Prostate gland (tissue), 2 donors: ENCODE measurements at regions not wholly inside any gene's neighbourhood (a gene's known extent, or its start where the extent isn't known, plus 50 kb on each side); places are given as distances from the start of the nearest gene placed in this dataset.

Source experiments
- DNase-seq: peaks from one replicate; pipeline ENCODE4 v3.0.0-alpha.2; 2019; ENCODE audit warnings: low spot score
- H3K27ac ChIP-seq, 2 donors: fragments of 200-600 bp; sonication (generic); 2 replicates each; pipeline ENCODE4 v1.5.1; 2017 to 2019
- H3K27me3 ChIP-seq: fragments of 200-600 bp; sonication (generic); replicated peaks from 2 replicates; pipeline ENCODE4 v1.5.1; 2019; ENCODE audit not compliant: insufficient read depth
- H3K36me3 ChIP-seq, 2 donors: fragments of 200-600 bp; sonication (generic); 1 replicate in 1 of 2; 2 replicates in 1 of 2; pipeline versions ENCODE4 v1.5.1 to v1.8.1; 2017 to 2019
- H3K4me1 ChIP-seq: fragments of 200-600 bp; sonication (generic); replicated peaks from 2 replicates; pipeline ENCODE4 v1.5.1; 2019
- H3K4me3 ChIP-seq, 2 donors: fragments of 200-600 bp; sonication (generic); 2 replicates each; pipeline ENCODE4 v1.5.1; 2017 to 2019
- H3K9me3 ChIP-seq: fragments of 200-600 bp; sonication (generic); 2 replicates; pipeline ENCODE4 v1.5.1; 2017
- CTCF ChIP-seq, 4 experiments: fragments of 200-600 bp in 2 of 4; fragments of 450-650 bp in 2 of 4; sonication (generic) in 2 of 4; IDR thresholded peaks; 1 replicate in 3 of 4; 2 replicates in 1 of 4; pipeline ENCODE4 v1.5.1; 2016 to 2019; ENCODE audit warnings: antibody characterized with exemption in 4 of 4, mild to moderate bottlenecking in 2 of 4, moderate library complexity in 2 of 4
- POLR2A ChIP-seq: fragments of 450-650 bp; IDR thresholded peaks from one replicate; pipeline ENCODE4 v1.6.1; 2016; ENCODE audit warnings: antibody characterized with exemption, mild to moderate bottlenecking
- POLR2AphosphoS5 ChIP-seq: sonication (generic); formaldehyde crosslinking; IDR thresholded peaks from one replicate; pipeline ENCODE4 v1.6.1; 2017; ENCODE audit warnings: antibody characterized with exemption
- WGBS: methylation state at CpG from one replicate; pipeline ENCODE4 v1.1.5; 2018; 5-methylcytosine and 5-hydroxymethylcytosine counted together
- intact Hi-C: fragments of 100-400 bp; cut with DNase I; formaldehyde crosslinking; loops from one replicate; pipeline ENCODE4 v1.14.2; 2022

- intact Hi-C loops = no loop called here
- no peak for DNase-seq
- H3K4me1 ChIP-seq = no peaks in the 10 kb centered on the region
- TF ChIP-seq POLR2AphosphoS5 = no peak
- no peaks in the 10 kb centered on the region for H3K36me3 ChIP-seq
- 82% methylated on average over 10 of the region's 10 CpGs for WGBS
- H3K27ac ChIP-seq = no peak overlapping the region
- no peaks in the 10 kb centered on the region for H3K27me3 ChIP-seq
- H3K9me3 ChIP-seq = no peaks in the 10 kb centered on the region
- no peak overlapping the region for H3K4me3 ChIP-seq
These were observed 352.5 kb downstream of the NPIPA8 start for GRCh38 chr16:17983847-17984639.

- TF ChIP-seq CTCF (IDR thresholded peaks at IDR 0.05) (no peak), POLR2AphosphoS5 (no peak), POLR2A (no peak)
- 75% methylated on average over 2 of the region's 2 CpGs for WGBS
- Histone ChIP-seq H3K36me3 (no peaks in the 10 kb centered on the region), H3K4me1 (no peaks in the 10 kb centered on the region), H3K9me3 (no peaks in the 10 kb centered on the region), H3K4me3 (no peak overlapping the region), H3K27ac (no peak overlapping the region), H3K27me3 (no peaks in the 10 kb centered on the region)
- no peak for DNase-seq
- intact Hi-C loops = no loop called here
These were observed 353.4 kb downstream of the NPIPA8 start for GRCh38 chr16:17983114-17983513.

GRCh38 chr16:17977260-17977659, 359.3 kb downstream of the NPIPA8 start:
- intact Hi-C loops = loop anchor here (5.0 kb wide), 1 partner anchor 50 kb away; no protein-coding TSS in a partner anchor
- H3K27me3 ChIP-seq = no peaks in the 10 kb centered on the region
- H3K9me3 ChIP-seq = no peaks in the 10 kb centered on the region
- H3K4me1 ChIP-seq = peaks cover 7% of the 10 kb centered on the region
- no peak for DNase-seq
- no peak for TF ChIP-seq CTCF (IDR thresholded peaks at IDR 0.05)
- no peak for TF ChIP-seq POLR2A
- no peak for TF ChIP-seq POLR2AphosphoS5
- no peak overlapping the region for H3K4me3 ChIP-seq
- no peak overlapping the region for H3K27ac ChIP-seq
- 88% methylated on average over 6 of the region's 6 CpGs for WGBS
- H3K36me3 ChIP-seq = no peaks in the 10 kb centered on the region

GRCh38 chr16:17972460-17972943, 364.0 kb downstream of the NPIPA8 start:
- H3K27ac ChIP-seq = no peak overlapping the region

GRCh38 chr16:17970816-17971331, 365.7 kb downstream of the NPIPA8 start:
- DNase-seq = no peak
- Histone ChIP-seq H3K4me1 (peaks cover 7% of the 10 kb centered on the region), H3K27ac (no peak overlapping the region), H3K27me3 (no peaks in the 10 kb centered on the region), H3K4me3 (no peak overlapping the region), H3K9me3 (no peaks in the 10 kb centered on the region), H3K36me3 (no peaks in the 10 kb centered on the region)
- TF ChIP-seq POLR2A (no peak), CTCF (IDR thresholded peaks at IDR 0.05) (no peak), POLR2AphosphoS5 (no peak)
- 71% methylated on average over 4 of the region's 4 CpGs for whole genome bisulfite sequencing
- intact Hi-C loops = no loop called here

More at GRCh38 chr16:17972460-17972943, 364.0 kb downstream of the NPIPA8 start:
- no peak for DNase-seq
- Histone ChIP-seq H3K36me3 (no peaks in the 10 kb centered on the region), H3K27me3 (no peaks in the 10 kb centered on the region), H3K9me3 (no peaks in the 10 kb centered on the region), H3K4me1 (peaks cover 7% of the 10 kb centered on the region), H3K4me3 (no peak overlapping the region)
- 24% methylated on average over 15 of the region's 15 CpGs for WGBS
- TF ChIP-seq CTCF (IDR thresholded peaks at IDR 0.05) (no peak), POLR2AphosphoS5 (no peak), POLR2A (no peak)
- intact Hi-C loops = no loop called here
